ENCODE measurements at regions not wholly inside any gene's neighbourhood (a gene's known extent, or its start where the extent isn't known, plus 50 kb on each side); places are given as distances from the start of the nearest gene placed in this dataset.
"Not testable (repeated sequence)": the region's sequence is repeated elsewhere in the genome, so short reads cannot be mapped to it uniquely, and the experiment has no call there.

DNA sequence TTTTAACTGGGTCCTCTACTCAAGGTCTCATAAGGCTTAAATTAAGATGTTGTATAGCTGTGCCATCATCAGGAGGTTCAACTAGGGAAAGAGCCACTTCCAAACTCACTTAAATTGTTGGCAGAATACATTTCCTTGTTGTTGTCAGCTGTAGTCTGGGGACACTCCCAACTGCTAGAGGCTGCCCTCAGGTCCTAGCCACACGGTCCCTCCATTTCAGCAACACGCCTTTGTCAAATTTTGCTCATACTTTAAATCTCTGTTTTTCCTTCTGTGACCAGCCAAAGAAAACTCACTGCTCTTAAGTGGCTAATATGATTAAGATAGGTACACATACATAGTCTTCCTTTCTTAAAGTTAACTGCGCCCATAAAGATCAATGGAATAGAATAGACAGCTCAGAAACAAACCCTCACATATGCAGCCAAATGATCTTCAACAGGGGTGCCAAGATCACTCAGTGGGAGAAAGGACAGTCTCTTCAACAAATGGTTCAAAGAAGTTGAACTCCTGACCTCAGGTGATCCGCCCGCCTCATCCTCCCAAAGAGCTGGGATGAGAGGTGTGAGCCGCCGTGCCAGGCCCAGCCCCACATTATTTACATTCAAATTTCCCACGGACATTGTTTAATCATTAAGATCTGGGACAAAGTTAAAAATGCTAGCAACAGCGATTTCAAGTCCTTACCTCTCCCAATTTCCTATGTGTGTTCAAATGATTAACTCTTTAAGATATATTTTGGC, 76.4 kb upstream of the ELOVL5 start:
- no peak for DNase-seq
- Histone ChIP-seq H3K4me3 (ENCODE audit: low read length) (no peak overlapping the region), H3K27me3 (ENCODE audit: control insufficient read depth, insufficient read depth, low read length, poor library complexity, severe bottlenecking) (peaks cover 4% of the 10 kb centered on the region), H3K4me1 (ENCODE audit: control insufficient read depth, insufficient read depth, low read length) (no peaks in the 10 kb centered on the region), H3K27ac (ENCODE audit: low read depth, low read length) (no peak overlapping the region), H3K9me3 (ENCODE audit: control insufficient read depth, low read length) (no peaks in the 10 kb centered on the region), H3K9ac (ENCODE audit: extremely low read depth, low read length, poor library complexity, severe bottlenecking) (no peak overlapping the region), H3K36me3 (ENCODE audit: control insufficient read depth, insufficient read depth, low read length) (no peaks in the 10 kb centered on the region)
- Mint-ChIP-seq H3K27ac (no peak overlapping the region), H3K4me1 (peaks cover 5% of the 10 kb centered on the region), H3K9me3 (no peaks in the 10 kb centered on the region), H3K27me3 (ENCODE audit: insufficient read depth) (peaks cover 1% of the 10 kb centered on the region), H3K36me3 (ENCODE audit: low read depth) (no peaks in the 10 kb centered on the region), H3K4me3 (no peak overlapping the region)
- TF ChIP-seq, protein P1, sequence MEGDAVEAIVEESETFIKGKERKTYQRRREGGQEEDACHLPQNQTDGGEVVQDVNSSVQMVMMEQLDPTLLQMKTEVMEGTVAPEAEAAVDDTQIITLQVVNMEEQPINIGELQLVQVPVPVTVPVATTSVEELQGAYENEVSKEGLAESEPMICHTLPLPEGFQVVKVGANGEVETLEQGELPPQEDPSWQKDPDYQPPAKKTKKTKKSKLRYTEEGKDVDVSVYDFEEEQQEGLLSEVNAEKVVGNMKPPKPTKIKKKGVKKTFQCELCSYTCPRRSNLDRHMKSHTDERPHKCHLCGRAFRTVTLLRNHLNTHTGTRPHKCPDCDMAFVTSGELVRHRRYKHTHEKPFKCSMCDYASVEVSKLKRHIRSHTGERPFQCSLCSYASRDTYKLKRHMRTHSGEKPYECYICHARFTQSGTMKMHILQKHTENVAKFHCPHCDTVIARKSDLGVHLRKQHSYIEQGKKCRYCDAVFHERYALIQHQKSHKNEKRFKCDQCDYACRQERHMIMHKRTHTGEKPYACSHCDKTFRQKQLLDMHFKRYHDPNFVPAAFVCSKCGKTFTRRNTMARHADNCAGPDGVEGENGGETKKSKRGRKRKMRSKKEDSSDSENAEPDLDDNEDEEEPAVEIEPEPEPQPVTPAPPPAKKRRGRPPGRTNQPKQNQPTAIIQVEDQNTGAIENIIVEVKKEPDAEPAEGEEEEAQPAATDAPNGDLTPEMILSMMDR (conservative IDR thresholded peaks at IDR 0.05) = no peak
- WGBS, 2 experiments (ENCODE audit: insufficient coverage in 1 of 2, insufficient read length in 1 of 2) = 94% methylated on average over 7 to 9 of the region's 9 CpGs

DNA sequence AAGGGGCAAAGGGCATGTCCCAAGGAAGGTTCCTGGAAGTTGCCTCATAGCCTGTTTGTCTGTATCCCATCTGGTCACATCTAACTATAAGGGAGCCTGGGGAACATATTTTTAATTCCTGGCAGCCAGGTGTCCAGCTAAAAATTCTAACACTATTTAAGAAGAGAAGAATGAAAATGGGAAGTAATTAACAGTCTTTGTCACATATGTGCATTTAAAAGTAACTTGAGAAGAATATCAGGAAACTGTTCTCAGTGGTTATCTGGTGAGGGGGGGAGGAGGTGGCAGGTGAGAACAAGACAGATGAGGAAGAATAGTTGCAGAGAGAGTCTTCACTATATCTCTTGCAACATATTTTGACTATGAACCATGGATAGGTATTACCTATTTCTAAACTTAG, 75.5 kb upstream of the ELOVL5 start:
- no peak for DNase-seq
- Mint-ChIP-seq H3K4me1 (peaks cover 5% of the 10 kb centered on the region), H3K27ac (no peak overlapping the region), H3K36me3 (ENCODE audit: low read depth) (no peaks in the 10 kb centered on the region), H3K27me3 (ENCODE audit: insufficient read depth) (no peaks in the 10 kb centered on the region), H3K4me3 (no peak overlapping the region), H3K9me3 (no peaks in the 10 kb centered on the region)
- no peak overlapping the region for H3K4me3 ChIP-seq (ENCODE audit: low read length)
- TF ChIP-seq, protein P1 (conservative IDR thresholded peaks at IDR 0.05) = no peak
- H3K36me3 ChIP-seq (ENCODE audit: control insufficient read depth, insufficient read depth, low read length) = no peaks in the 10 kb centered on the region
- no peaks in the 10 kb centered on the region for H3K4me1 ChIP-seq (ENCODE audit: control insufficient read depth, insufficient read depth, low read length)
- no peak overlapping the region for H3K27ac ChIP-seq (ENCODE audit: low read depth, low read length)
- H3K9me3 ChIP-seq (ENCODE audit: control insufficient read depth, low read length) = no peaks in the 10 kb centered on the region
- H3K27me3 ChIP-seq (ENCODE audit: control insufficient read depth, insufficient read depth, low read length, poor library complexity, severe bottlenecking) = peaks cover 4% of the 10 kb centered on the region
- no peak overlapping the region for H3K9ac ChIP-seq (ENCODE audit: extremely low read depth, low read length, poor library complexity, severe bottlenecking)

- H3K27me3 ChIP-seq (ENCODE audit: control insufficient read depth, insufficient read depth, low read length, poor library complexity, severe bottlenecking); DNase-seq; H3K4me1 Mint-ChIP-seq; H3K9me3 Mint-ChIP-seq; H3K27ac ChIP-seq (ENCODE audit: low read depth, low read length); H3K4me3 Mint-ChIP-seq; H3K27ac Mint-ChIP-seq; H3K27me3 Mint-ChIP-seq (ENCODE audit: insufficient read depth); H3K4me1 ChIP-seq (ENCODE audit: control insufficient read depth, insufficient read depth, low read length); H3K9me3 ChIP-seq (ENCODE audit: control insufficient read depth, low read length); H3K36me3 ChIP-seq (ENCODE audit: control insufficient read depth, insufficient read depth, low read length); H3K36me3 Mint-ChIP-seq (ENCODE audit: low read depth); H3K9ac ChIP-seq (ENCODE audit: extremely low read depth, low read length, poor library complexity, severe bottlenecking); H3K4me3 ChIP-seq (ENCODE audit: low read length): not testable (repeated sequence)
Observed at GRCh38 chr6:53423560-53423959, 74.8 kb upstream of the ELOVL5 start.

- no peaks in the 10 kb centered on the region for H3K36me3 Mint-ChIP-seq (ENCODE audit: low read depth)
- no peaks in the 10 kb centered on the region for H3K36me3 ChIP-seq (ENCODE audit: control insufficient read depth, insufficient read depth, low read length)
- H3K4me1 Mint-ChIP-seq = peaks cover under 1% of the 10 kb centered on the region
- no peaks in the 10 kb centered on the region for H3K4me1 ChIP-seq (ENCODE audit: control insufficient read depth, insufficient read depth, low read length)
- no peak for DNase-seq
- WGBS, 2 experiments (ENCODE audit: insufficient coverage in 1 of 2, insufficient read length in 1 of 2) = 93 to 100% methylated on average over 1 of the region's 1 CpG
- no peaks in the 10 kb centered on the region for H3K27me3 ChIP-seq (ENCODE audit: control insufficient read depth, insufficient read depth, low read length, poor library complexity, severe bottlenecking)
- H3K27me3 Mint-ChIP-seq (ENCODE audit: insufficient read depth) = no peaks in the 10 kb centered on the region
- H3K4me3 Mint-ChIP-seq = no peak overlapping the region
- no peak overlapping the region for H3K27ac ChIP-seq (ENCODE audit: low read depth, low read length)
- TF ChIP-seq, protein P1 (conservative IDR thresholded peaks at IDR 0.05) = no peak
- H3K4me3 ChIP-seq (ENCODE audit: low read length) = no peak overlapping the region
- no peak overlapping the region for H3K9ac ChIP-seq (ENCODE audit: extremely low read depth, low read length, poor library complexity, severe bottlenecking)
- H3K27ac Mint-ChIP-seq = no peak overlapping the region
- no peaks in the 10 kb centered on the region for H3K9me3 Mint-ChIP-seq
- no peaks in the 10 kb centered on the region for H3K9me3 ChIP-seq (ENCODE audit: control insufficient read depth, low read length)
Observed at GRCh38 chr6:53419026-53419425, 70.3 kb upstream of the ELOVL5 start.

All from endodermal cell (in vitro differentiated cells).